ENCODE measurements at regions not wholly inside any gene's neighbourhood (a gene's known extent, or its start where the extent isn't known, plus 50 kb on each side); places are given as distances from the start of the nearest gene placed in this dataset.
"Not testable (repeated sequence)": the region's sequence is repeated elsewhere in the genome, so short reads cannot be mapped to it uniquely, and the experiment has no call there.

- no peak for DNase-seq (ENCODE audit: low read depth in 2 of 2)
Observed at GRCh38 chr18:76274468-76275289, 220.4 kb downstream of the ZNF516 start.

GRCh38 chr18:76273956-76274355, 221.1 kb downstream of the ZNF516 start:
- TF ChIP-seq, protein P1, sequence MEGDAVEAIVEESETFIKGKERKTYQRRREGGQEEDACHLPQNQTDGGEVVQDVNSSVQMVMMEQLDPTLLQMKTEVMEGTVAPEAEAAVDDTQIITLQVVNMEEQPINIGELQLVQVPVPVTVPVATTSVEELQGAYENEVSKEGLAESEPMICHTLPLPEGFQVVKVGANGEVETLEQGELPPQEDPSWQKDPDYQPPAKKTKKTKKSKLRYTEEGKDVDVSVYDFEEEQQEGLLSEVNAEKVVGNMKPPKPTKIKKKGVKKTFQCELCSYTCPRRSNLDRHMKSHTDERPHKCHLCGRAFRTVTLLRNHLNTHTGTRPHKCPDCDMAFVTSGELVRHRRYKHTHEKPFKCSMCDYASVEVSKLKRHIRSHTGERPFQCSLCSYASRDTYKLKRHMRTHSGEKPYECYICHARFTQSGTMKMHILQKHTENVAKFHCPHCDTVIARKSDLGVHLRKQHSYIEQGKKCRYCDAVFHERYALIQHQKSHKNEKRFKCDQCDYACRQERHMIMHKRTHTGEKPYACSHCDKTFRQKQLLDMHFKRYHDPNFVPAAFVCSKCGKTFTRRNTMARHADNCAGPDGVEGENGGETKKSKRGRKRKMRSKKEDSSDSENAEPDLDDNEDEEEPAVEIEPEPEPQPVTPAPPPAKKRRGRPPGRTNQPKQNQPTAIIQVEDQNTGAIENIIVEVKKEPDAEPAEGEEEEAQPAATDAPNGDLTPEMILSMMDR (conservative IDR thresholded peaks at IDR 0.05 in 1 of 2, IDR thresholded peaks at IDR 0.05 in 1 of 2; ENCODE audit: low read depth in 1 of 2, low read length in 2 of 2), result no peak
- TF ChIP-seq EZH2 (IDR thresholded peaks at IDR 0.05; ENCODE audit: low read length, missing control alignments), result no peak
- Histone ChIP-seq H4K20me1 (ENCODE audit: control insufficient read depth, extremely low read depth, insufficient read depth, low read length) (no peaks in the 10 kb centered on the region), H3K4me3 (replicated peaks in 1 of 4; ENCODE audit: control extremely low read depth in 1 of 4, insufficient read depth in 1 of 4, low read depth in 3 of 4, low read length in 4 of 4) (no peak overlapping the region), H3K79me2 (ENCODE audit: control insufficient read depth, insufficient read depth, low read length) (no peaks in the 10 kb centered on the region), H3K27me3 (ENCODE audit: control insufficient read depth, insufficient read depth, low read length) (no peaks in the 10 kb centered on the region), H3K27ac (ENCODE audit: insufficient read depth, low read length) (no peak overlapping the region), H3K9ac (ENCODE audit: insufficient read depth, low read length) (no peak overlapping the region), H3K4me2 (ENCODE audit: extremely low read depth, insufficient read depth, low read length) (no peak overlapping the region), H3K4me1 (ENCODE audit: control insufficient read depth, extremely low read depth, insufficient read depth, low read length) (no peaks in the 10 kb centered on the region), H3K9me3 (ENCODE audit: control insufficient read depth, insufficient read depth, low read depth, low read length) (no peaks in the 10 kb centered on the region), H2AFZ (ENCODE audit: low read length) (no peak overlapping the region), H3K36me3 (ENCODE audit: control insufficient read depth, insufficient read depth, low read length) (no peaks in the 10 kb centered on the region)
- no peak for DNase-seq (ENCODE audit: low read depth in 2 of 2)

More at GRCh38 chr18:76274468-76275289, 220.4 kb downstream of the ZNF516 start:
- TF ChIP-seq, protein P1 (conservative IDR thresholded peaks at IDR 0.05 in 1 of 2, IDR thresholded peaks at IDR 0.05 in 1 of 2; ENCODE audit: low read depth in 1 of 2, low read length in 2 of 2), result peak in 1 of 2 donors; percentile 9
- no peak for TF ChIP-seq EZH2 (IDR thresholded peaks at IDR 0.05; ENCODE audit: low read length, missing control alignments)
- Histone ChIP-seq H3K27ac (ENCODE audit: insufficient read depth, low read length) (no peak overlapping the region), H3K36me3 (ENCODE audit: control insufficient read depth, insufficient read depth, low read length) (no peaks in the 10 kb centered on the region), H3K9me3 (ENCODE audit: control insufficient read depth, insufficient read depth, low read depth, low read length) (no peaks in the 10 kb centered on the region), H3K9ac (ENCODE audit: insufficient read depth, low read length) (no peak overlapping the region), H4K20me1 (ENCODE audit: control insufficient read depth, extremely low read depth, insufficient read depth, low read length) (no peaks in the 10 kb centered on the region), H3K4me2 (ENCODE audit: extremely low read depth, insufficient read depth, low read length) (no peak overlapping the region), H3K79me2 (ENCODE audit: control insufficient read depth, insufficient read depth, low read length) (no peaks in the 10 kb centered on the region), H3K4me3 (replicated peaks in 1 of 4; ENCODE audit: control extremely low read depth in 1 of 4, insufficient read depth in 1 of 4, low read depth in 3 of 4, low read length in 4 of 4) (no peak overlapping the region), H3K4me1 (ENCODE audit: control insufficient read depth, extremely low read depth, insufficient read depth, low read length) (no peaks in the 10 kb centered on the region), H3K27me3 (ENCODE audit: control insufficient read depth, insufficient read depth, low read length) (no peaks in the 10 kb centered on the region), H2AFZ (ENCODE audit: low read length) (no peak overlapping the region)

GRCh38 chr18:76273036-76273545, 222.0 kb downstream of the ZNF516 start:
- H3K36me3 ChIP-seq (ENCODE audit: control insufficient read depth, insufficient read depth, low read length), result no peaks in the 10 kb centered on the region
- DNase-seq (ENCODE audit: low read depth in 2 of 2), result no peak
- no peaks in the 10 kb centered on the region for H3K9me3 ChIP-seq (ENCODE audit: control insufficient read depth, insufficient read depth, low read depth, low read length)
- H3K4me1 ChIP-seq (ENCODE audit: control insufficient read depth, extremely low read depth, insufficient read depth, low read length), result no peaks in the 10 kb centered on the region
- H3K79me2 ChIP-seq (ENCODE audit: control insufficient read depth, insufficient read depth, low read length), result no peaks in the 10 kb centered on the region
- no peak overlapping the region for H3K9ac ChIP-seq (ENCODE audit: insufficient read depth, low read length)
- no peak overlapping the region for H3K4me2 ChIP-seq (ENCODE audit: extremely low read depth, insufficient read depth, low read length)
- no peak overlapping the region for H3K4me3 ChIP-seq (replicated peaks in 1 of 4; ENCODE audit: control extremely low read depth in 1 of 4, insufficient read depth in 1 of 4, low read depth in 3 of 4, low read length in 4 of 4)
- no peaks in the 10 kb centered on the region for H3K27me3 ChIP-seq (ENCODE audit: control insufficient read depth, insufficient read depth, low read length)
- no peak overlapping the region for H3K27ac ChIP-seq (ENCODE audit: insufficient read depth, low read length)
- H2AFZ ChIP-seq (ENCODE audit: low read length), result no peak overlapping the region
- TF ChIP-seq, protein P1 (conservative IDR thresholded peaks at IDR 0.05 in 1 of 2, IDR thresholded peaks at IDR 0.05 in 1 of 2; ENCODE audit: low read depth in 1 of 2, low read length in 2 of 2), result no peak
- no peak for TF ChIP-seq EZH2 (IDR thresholded peaks at IDR 0.05; ENCODE audit: low read length, missing control alignments)
- H4K20me1 ChIP-seq (ENCODE audit: control insufficient read depth, extremely low read depth, insufficient read depth, low read length), result no peaks in the 10 kb centered on the region

GRCh38 chr18:76267423-76267822, 227.6 kb downstream of the ZNF516 start:
- not testable (repeated sequence) for H3K27ac ChIP-seq (ENCODE audit: insufficient read depth, low read length); H3K9me3 ChIP-seq (ENCODE audit: control insufficient read depth, insufficient read depth, low read depth, low read length); H3K9ac ChIP-seq (ENCODE audit: insufficient read depth, low read length); H3K79me2 ChIP-seq (ENCODE audit: control insufficient read depth, insufficient read depth, low read length); H3K4me3 ChIP-seq (replicated peaks in 1 of 4; ENCODE audit: control extremely low read depth in 1 of 4, insufficient read depth in 1 of 4, low read depth in 3 of 4, low read length in 4 of 4); H3K36me3 ChIP-seq (ENCODE audit: control insufficient read depth, insufficient read depth, low read length); H2AFZ ChIP-seq (ENCODE audit: low read length); H3K27me3 ChIP-seq (ENCODE audit: control insufficient read depth, insufficient read depth, low read length); H4K20me1 ChIP-seq (ENCODE audit: control insufficient read depth, extremely low read depth, insufficient read depth, low read length); H3K4me1 ChIP-seq (ENCODE audit: control insufficient read depth, extremely low read depth, insufficient read depth, low read length); H3K4me2 ChIP-seq (ENCODE audit: extremely low read depth, insufficient read depth, low read length); DNase-seq (ENCODE audit: low read depth in 2 of 2)

All from fibroblast of lung (primary cell).